OCI-LY7 (cell line): ENCODE measurements at regions not wholly inside any gene's neighbourhood (a gene's known extent, or its start where the extent isn't known, plus 50 kb on each side); places are given as distances from the start of the nearest gene placed in this dataset.

Experiments used
- BruUV-seq: library from RNA; stranded (reverse); fragments of 400-500 nt; replicated peaks from 2 replicates; lab custom pipeline; 2021; lab: Mats Ljungman, UMichigan
- CTCF ChIA-PET: fragments of 300-600 bp; sonication (Branson Sonifier 250); formaldehyde crosslinking; loops from one replicate; lab custom pipeline; 2022; ENCODE audit warnings: antibody characterized with exemption; ENCODE audit not compliant: unreplicated experiment; lab: Charles Lee
- POLR2A ChIA-PET: fragments of 300-600 bp; sonication (Branson Sonifier 250); formaldehyde crosslinking; loops from one replicate; lab custom pipeline; 2022; ENCODE audit warnings: antibody characterized with exemption; lab: Charles Lee
- DNase-seq: peaks from one replicate; pipeline ENCODE4 v3.0.0-alpha.2; 2015; ENCODE audit warnings: low spot score
- H2AFZ ChIP-seq: fragments of 200-600 bp; sonication (generic), shearing (Covaris generic); 2 replicates; pipeline ENCODE4 v1.6.1; 2014; ENCODE audit warnings: mild to moderate bottlenecking, antibody characterized with exemption, low read length, moderate library complexity
- H3K27ac ChIP-seq: fragments of 200-600 bp; sonication (generic); 2 replicates; pipeline ENCODE4 v1.5.1; 2014; ENCODE audit warnings: mixed run types, low read depth, mild to moderate bottlenecking, moderate library complexity, low read length, inconsistent platforms; ENCODE audit not compliant: poor library complexity, severe bottlenecking
- H3K36me3 ChIP-seq: fragments of 200-600 bp; sonication (generic); 2 replicates; pipeline ENCODE4 v1.6.1; 2014; ENCODE audit warnings: mild to moderate bottlenecking, antibody characterized with exemption, low read length, moderate library complexity, mixed read lengths; ENCODE audit not compliant: insufficient read depth
- H3K4me1 ChIP-seq: fragments of 200-600 bp; sonication (generic); 2 replicates; pipeline ENCODE4 v1.5.1; 2014; ENCODE audit warnings: mild to moderate bottlenecking, low read length; ENCODE audit not compliant: insufficient read depth, poor library complexity, severe bottlenecking
- H3K4me2 ChIP-seq: fragments of 200-600 bp; sonication (generic); 2 replicates; pipeline ENCODE4 v1.6.1; 2014; ENCODE audit warnings: mild to moderate bottlenecking, low read length
- H3K4me3 ChIP-seq: fragments of 200-600 bp; sonication (generic); 2 replicates; pipeline ENCODE4 v1.5.1; 2014; ENCODE audit warnings: mild to moderate bottlenecking, low read depth, low read length; ENCODE audit not compliant: poor library complexity, severe bottlenecking
- H3K79me2 ChIP-seq: fragments of 200-600 bp; sonication (generic); 2 replicates; pipeline ENCODE4 v1.6.1; 2016; ENCODE audit warnings: low read depth, mild to moderate bottlenecking, low read length, moderate library complexity, mixed read lengths; ENCODE audit not compliant: insufficient read depth
- H3K9me2 ChIP-seq: fragments of 200-600 bp; sonication (generic); 2 replicates; pipeline ENCODE4 v1.6.1; 2016; ENCODE audit warnings: mild to moderate bottlenecking, low read length, mixed read lengths; ENCODE audit not compliant: insufficient read depth
- H3K9me3 ChIP-seq: fragments of 200-600 bp; sonication (generic); 2 replicates; pipeline ENCODE4 v1.6.1; 2014; ENCODE audit warnings: mild to moderate bottlenecking, mixed run types, low read length, mixed read lengths
- H4K20me1 ChIP-seq: fragments of 200-600 bp; sonication (generic); 2 replicates; pipeline ENCODE4 v1.6.1; 2014; ENCODE audit warnings: mild to moderate bottlenecking, antibody characterized with exemption, low read length, moderate library complexity, mixed read lengths; ENCODE audit not compliant: insufficient read depth
- CTCF ChIP-seq: fragments of 200-600 bp; sonication (generic); conservative IDR thresholded peaks from 2 replicates; pipeline ENCODE4 v1.5.1; 2014; ENCODE audit warnings: mild to moderate bottlenecking, antibody characterized with exemption, low read length, moderate library complexity, mixed read lengths
- EZH2phosphoT487 ChIP-seq: fragments of 200-600 bp; sonication (generic); IDR thresholded peaks from 2 replicates; pipeline ENCODE4 v1.6.1; 2018; ENCODE audit warnings: low read depth, borderline replicate concordance, mild to moderate bottlenecking, mixed run types, antibody characterized with exemption, low read length, moderate library complexity, mixed read lengths
- intact Hi-C: fragments of 100-400 bp; cut with micrococcal nuclease; formaldehyde crosslinking; loops from one replicate; pipeline ENCODE4 v1.10.0; 2022; ENCODE audit not compliant: unreplicated experiment

DNA sequence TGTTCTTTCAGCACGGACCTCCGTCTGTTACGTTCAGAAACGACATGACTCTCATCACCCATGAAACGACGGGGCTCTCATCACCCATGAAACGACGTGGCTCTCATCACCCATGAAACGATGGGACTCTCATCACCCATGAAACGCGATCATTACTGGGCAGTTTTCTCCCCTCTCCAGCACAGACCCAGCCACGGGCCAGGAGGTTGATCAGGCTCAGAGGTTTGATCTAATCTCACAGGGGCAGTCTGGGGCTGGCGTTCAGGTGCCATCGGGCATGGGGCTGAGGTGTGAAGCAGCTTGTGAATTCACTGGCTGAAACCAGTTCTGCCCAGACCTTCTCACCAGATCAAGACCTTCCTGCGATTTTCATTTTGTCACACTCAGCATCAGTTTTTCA, 296.4 kb downstream of the NDUFA10 start:
- Histone ChIP-seq H3K36me3 (no peaks in the 10 kb centered on the region), H3K9me2 (no peaks in the 10 kb centered on the region), H4K20me1 (no peaks in the 10 kb centered on the region), H3K9me3 (no peaks in the 10 kb centered on the region), H3K4me1 (no peaks in the 10 kb centered on the region), H3K27ac (no peak overlapping the region), H3K4me3 (no peak overlapping the region), H3K79me2 (no peaks in the 10 kb centered on the region), H3K4me2 (no peak overlapping the region), H2AFZ (no peak overlapping the region)
- POLR2A ChIA-PET: no interaction called here
- CTCF ChIA-PET: no interaction called here
- intact Hi-C loops: no loop called here
- DNase-seq: no peak
- no peak for TF ChIP-seq CTCF
- no peak for TF ChIP-seq EZH2phosphoT487
- BruUV-seq: no TSS peak

DNA sequence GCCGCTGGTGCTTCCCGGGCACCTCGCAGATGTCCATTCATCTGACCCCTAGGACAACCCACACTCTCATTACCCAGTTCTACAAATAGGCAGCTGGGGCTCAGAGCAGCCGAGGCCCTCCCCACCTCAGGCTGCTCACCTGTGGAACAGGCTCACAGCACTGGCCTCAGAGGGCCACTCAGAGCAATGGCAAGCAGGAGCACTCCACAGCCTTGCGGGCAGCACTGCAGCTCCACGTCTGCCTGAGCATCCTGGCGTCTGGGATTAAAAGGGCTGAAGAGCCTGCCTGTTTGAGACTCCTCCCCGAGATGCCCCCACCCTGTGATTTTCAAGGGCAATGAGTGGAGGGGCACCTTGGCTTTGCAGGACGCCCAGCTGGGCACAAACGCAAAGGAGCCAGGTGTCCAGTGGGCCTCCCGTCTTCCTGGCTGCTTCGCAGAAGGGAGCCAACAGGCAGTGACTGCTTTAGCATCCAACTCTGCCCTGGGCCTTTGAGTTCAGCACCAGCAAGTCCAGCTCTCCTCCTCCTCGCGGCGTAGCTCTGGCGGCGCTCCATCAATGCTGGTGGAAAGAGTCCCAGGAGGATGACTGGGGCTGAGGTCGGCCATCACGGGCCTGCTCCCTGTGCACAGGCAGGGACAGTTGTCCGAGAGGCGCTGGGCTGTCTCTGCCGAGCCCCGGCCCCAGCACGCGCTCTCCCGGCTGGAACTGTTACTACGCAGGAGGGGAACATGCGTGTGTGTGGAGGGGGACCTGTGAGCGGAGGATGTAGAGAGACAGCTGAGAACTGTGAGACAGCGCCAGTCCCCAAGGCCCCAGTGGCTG, 297.2 kb downstream of the NDUFA10 start:
- H3K36me3 ChIP-seq: no peaks in the 10 kb centered on the region
- H3K4me1 ChIP-seq: no peaks in the 10 kb centered on the region
- no peak overlapping the region for H3K4me3 ChIP-seq
- no peaks in the 10 kb centered on the region for H3K9me3 ChIP-seq
- no peak overlapping the region for H3K4me2 ChIP-seq
- DNase-seq: no peak
- no peak overlapping the region for H3K27ac ChIP-seq
- H4K20me1 ChIP-seq: no peaks in the 10 kb centered on the region
- BruUV-seq: no TSS peak
- intact Hi-C loops: no loop called here
- H3K79me2 ChIP-seq: no peaks in the 10 kb centered on the region
- TF ChIP-seq CTCF (no peak), EZH2phosphoT487 (no peak)
- CTCF ChIA-PET: no interaction called here
- no peaks in the 10 kb centered on the region for H3K9me2 ChIP-seq
- POLR2A ChIA-PET: no interaction called here
- H2AFZ ChIP-seq: no peak overlapping the region

- no peak overlapping the region for H2AFZ ChIP-seq
- H3K4me2 ChIP-seq: no peak overlapping the region
- H3K4me3 ChIP-seq: no peak overlapping the region
- H4K20me1 ChIP-seq: no peaks in the 10 kb centered on the region
- intact Hi-C loops: no loop called here
- TF ChIP-seq CTCF (no peak), EZH2phosphoT487 (no peak)
- no peaks in the 10 kb centered on the region for H3K9me3 ChIP-seq
- ChIA-PET POLR2A (no interaction called here), CTCF (no interaction called here)
- no peak for DNase-seq
- H3K9me2 ChIP-seq: no peaks in the 10 kb centered on the region
- H3K27ac ChIP-seq: no peak overlapping the region
- no TSS peak for BruUV-seq
- H3K79me2 ChIP-seq: no peaks in the 10 kb centered on the region
- no peaks in the 10 kb centered on the region for H3K4me1 ChIP-seq
- H3K36me3 ChIP-seq: no peaks in the 10 kb centered on the region
These were observed 297.9 kb downstream of the NDUFA10 start for GRCh38 chr2:239727182-239727775.
